HG02885 (cell line): ENCODE measurements at regions not wholly inside any gene's neighbourhood (a gene's known extent, or its start where the extent isn't known, plus 50 kb on each side); places are given as distances from the start of the nearest gene placed in this dataset.

Experiments used
- ATAC-seq: cut with Tn5 transposase; IDR thresholded peaks from one replicate; pipeline ENCODE4 v1.9.1; 2021; ENCODE audit warnings: mild to moderate bottlenecking; ENCODE audit not compliant: unreplicated experiment, poor library complexity

GRCh38 chr10:78851647-78852046 is 217.1 kb upstream of the ZMIZ1 start:
- no peak for ATAC-seq

- no peak for ATAC-seq
Observed at GRCh38 chr10:78852466-78853240, 216.1 kb upstream of the ZMIZ1 start.

GRCh38 chr10:78853864-78854263 is 214.9 kb upstream of the ZMIZ1 start:
- ATAC-seq = no peak

GRCh38 chr10:78856421-78856820 is 212.3 kb upstream of the ZMIZ1 start:
- no peak for ATAC-seq

GRCh38 chr10:78857193-78857592 is 211.6 kb upstream of the ZMIZ1 start:
- no peak for ATAC-seq

- ATAC-seq = no peak
Observed at GRCh38 chr10:78859266-78859665, 209.5 kb upstream of the ZMIZ1 start.

GRCh38 chr10:78859769-78860168 is 209.0 kb upstream of the ZMIZ1 start:
- ATAC-seq = no peak

GRCh38 chr10:78860260-78860914 is 208.4 kb upstream of the ZMIZ1 start:
- no peak for ATAC-seq

GRCh38 chr10:78861529-78862327 is 207.0 kb upstream of the ZMIZ1 start:
- no peak for ATAC-seq

- no peak for ATAC-seq
Observed at GRCh38 chr10:78862328-78862640, 206.5 kb upstream of the ZMIZ1 start.

- ATAC-seq = no peak
Observed at GRCh38 chr10:78863140-78863905, 205.4 kb upstream of the ZMIZ1 start.

- no peak for ATAC-seq
Observed at GRCh38 chr10:78863906-78864239, 204.9 kb upstream of the ZMIZ1 start.

GRCh38 chr10:78864761-78865537 is 203.8 kb upstream of the ZMIZ1 start:
- no peak for ATAC-seq

GRCh38 chr10:78865538-78865875 is 203.3 kb upstream of the ZMIZ1 start:
- no peak for ATAC-seq

- ATAC-seq = no peak
Observed at GRCh38 chr10:78865931-78866717, 202.6 kb upstream of the ZMIZ1 start.

- no peak for ATAC-seq
Observed at GRCh38 chr10:78866731-78867554, 201.8 kb upstream of the ZMIZ1 start.

- no peak for ATAC-seq
Observed at GRCh38 chr10:78867555-78867939, 201.2 kb upstream of the ZMIZ1 start.

- ATAC-seq = no peak
Observed at GRCh38 chr10:78868048-78868447, 200.7 kb upstream of the ZMIZ1 start.

GRCh38 chr10:78868456-78868855 is 200.3 kb upstream of the ZMIZ1 start:
- ATAC-seq = no peak
